Astrocyte of the cerebellum (primary cell): ENCODE measurements at regions not wholly inside any gene's neighbourhood (a gene's known extent, or its start where the extent isn't known, plus 50 kb on each side); places are given as distances from the start of the nearest gene placed in this dataset.

Experiments
- DNase-seq: peaks from one replicate; pipeline ENCODE4 v3.0.0-alpha.2; 2011; ENCODE audit warnings: low read depth
- H3K4me3 ChIP-seq: 2 replicates; pipeline ENCODE4 v1.5.1; 2011; ENCODE audit warnings: mild to moderate bottlenecking, low read depth, low read length, moderate library complexity
- in situ Hi-C: cut with HindIII; loops from 2 replicates; pipeline ENCODE4 v1.10.0; 2017; ENCODE audit warnings: low sequenced_read_pairs
- TF ChIP-seq, protein P1 (sequence below): IDR thresholded peaks from 2 replicates; pipeline ENCODE4 v1.5.1; 2012; ENCODE audit warnings: low read length, low read depth, moderate library complexity, mild to moderate bottlenecking; ENCODE audit errors: missing control alignments

DNA sequence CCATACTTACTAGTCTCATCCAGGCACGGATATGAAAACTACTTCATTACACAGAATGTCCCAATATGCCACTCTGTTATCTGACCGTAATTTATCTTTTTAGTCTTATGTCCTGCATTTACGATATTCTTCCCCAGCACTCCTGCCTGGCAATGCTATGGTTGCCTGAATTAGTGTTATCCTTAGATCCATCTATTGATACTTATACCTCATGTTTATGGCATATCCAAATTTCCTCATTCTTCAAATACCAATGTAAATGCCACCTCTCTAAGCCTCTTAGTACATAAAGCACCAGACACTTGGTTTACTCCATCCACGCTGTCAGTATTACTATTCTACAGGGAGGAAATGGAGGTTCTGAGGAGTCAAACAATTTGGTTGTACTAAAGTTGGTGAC is 507.8 kb upstream of the NMUR2 start:
- H3K4me3 ChIP-seq, result no peak overlapping the region
- TF ChIP-seq, protein P1, sequence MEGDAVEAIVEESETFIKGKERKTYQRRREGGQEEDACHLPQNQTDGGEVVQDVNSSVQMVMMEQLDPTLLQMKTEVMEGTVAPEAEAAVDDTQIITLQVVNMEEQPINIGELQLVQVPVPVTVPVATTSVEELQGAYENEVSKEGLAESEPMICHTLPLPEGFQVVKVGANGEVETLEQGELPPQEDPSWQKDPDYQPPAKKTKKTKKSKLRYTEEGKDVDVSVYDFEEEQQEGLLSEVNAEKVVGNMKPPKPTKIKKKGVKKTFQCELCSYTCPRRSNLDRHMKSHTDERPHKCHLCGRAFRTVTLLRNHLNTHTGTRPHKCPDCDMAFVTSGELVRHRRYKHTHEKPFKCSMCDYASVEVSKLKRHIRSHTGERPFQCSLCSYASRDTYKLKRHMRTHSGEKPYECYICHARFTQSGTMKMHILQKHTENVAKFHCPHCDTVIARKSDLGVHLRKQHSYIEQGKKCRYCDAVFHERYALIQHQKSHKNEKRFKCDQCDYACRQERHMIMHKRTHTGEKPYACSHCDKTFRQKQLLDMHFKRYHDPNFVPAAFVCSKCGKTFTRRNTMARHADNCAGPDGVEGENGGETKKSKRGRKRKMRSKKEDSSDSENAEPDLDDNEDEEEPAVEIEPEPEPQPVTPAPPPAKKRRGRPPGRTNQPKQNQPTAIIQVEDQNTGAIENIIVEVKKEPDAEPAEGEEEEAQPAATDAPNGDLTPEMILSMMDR, result no peak
- DNase-seq, result no peak
- in situ Hi-C loops, result no loop called here

DNA sequence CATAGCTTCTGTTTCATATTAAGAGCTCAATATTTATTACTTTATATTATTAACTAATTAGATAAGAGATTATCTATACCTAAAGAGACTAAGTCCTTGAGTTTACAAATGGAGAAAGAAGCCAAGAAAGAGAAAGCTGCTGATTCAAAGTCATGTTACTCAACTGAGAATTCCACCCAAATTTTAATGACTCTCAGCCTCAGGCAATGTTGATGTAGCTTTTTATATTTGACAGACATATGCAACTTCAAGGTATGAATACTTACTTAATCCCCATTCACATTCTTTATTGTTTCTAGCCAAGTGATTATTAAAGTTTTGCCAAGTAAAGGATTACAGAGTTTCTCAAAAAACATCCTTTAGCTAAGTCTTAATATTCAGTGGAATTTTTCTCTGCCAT is 527.5 kb upstream of the NMUR2 start:
- in situ Hi-C loops, result no loop called here

DNA sequence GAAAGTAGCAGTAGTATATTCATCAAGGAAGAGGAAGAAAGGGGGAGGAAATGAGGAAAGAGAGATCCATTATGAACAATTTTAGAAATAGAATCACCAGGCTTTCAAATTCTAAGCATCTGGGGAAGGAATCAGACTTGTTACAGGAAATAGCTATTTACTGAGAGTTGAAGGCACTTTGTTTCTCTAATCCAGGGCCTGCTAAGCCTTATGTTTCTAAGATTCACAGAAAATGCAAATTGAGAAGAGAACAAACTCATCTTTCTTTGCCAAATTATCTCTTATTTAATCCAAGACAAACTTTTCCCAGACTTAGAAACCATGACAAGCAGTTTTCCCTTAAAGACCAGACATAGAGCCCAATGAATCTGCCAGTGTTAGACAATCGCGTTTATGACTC is 528.0 kb upstream of the NMUR2 start:
- in situ Hi-C loops, result no loop called here
- no peak for DNase-seq

More for the DNA sequence above, 527.5 kb upstream of the NMUR2 start:
- no peak for DNase-seq
- H3K4me3 ChIP-seq, result no peak overlapping the region
- TF ChIP-seq, protein P1, result no peak

DNA sequence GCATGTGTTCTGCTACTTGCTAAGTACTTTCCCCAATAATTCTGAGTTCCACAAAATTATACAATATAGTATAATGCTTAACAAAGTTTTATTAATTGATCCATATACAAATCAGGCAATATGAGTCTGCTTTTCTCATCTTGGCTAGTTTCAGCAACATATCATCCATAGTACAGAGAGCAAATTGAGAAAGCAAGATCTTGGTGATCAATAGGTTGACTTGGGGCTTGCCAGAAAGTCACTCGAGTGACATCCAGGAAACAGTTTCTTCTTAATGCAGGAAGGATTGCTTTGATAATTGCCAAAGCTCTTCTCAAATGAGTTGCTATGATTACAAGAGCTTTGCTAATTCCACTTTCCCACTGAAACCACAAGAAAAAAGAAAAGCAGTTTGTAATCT is 533.6 kb upstream of the NMUR2 start:
- no peak for DNase-seq
- no peak overlapping the region for H3K4me3 ChIP-seq
- TF ChIP-seq, protein P1, result no peak
- in situ Hi-C loops, result no loop called here

More for the DNA sequence above, 528.0 kb upstream of the NMUR2 start:
- no peak overlapping the region for H3K4me3 ChIP-seq
- TF ChIP-seq, protein P1, result no peak

DNA sequence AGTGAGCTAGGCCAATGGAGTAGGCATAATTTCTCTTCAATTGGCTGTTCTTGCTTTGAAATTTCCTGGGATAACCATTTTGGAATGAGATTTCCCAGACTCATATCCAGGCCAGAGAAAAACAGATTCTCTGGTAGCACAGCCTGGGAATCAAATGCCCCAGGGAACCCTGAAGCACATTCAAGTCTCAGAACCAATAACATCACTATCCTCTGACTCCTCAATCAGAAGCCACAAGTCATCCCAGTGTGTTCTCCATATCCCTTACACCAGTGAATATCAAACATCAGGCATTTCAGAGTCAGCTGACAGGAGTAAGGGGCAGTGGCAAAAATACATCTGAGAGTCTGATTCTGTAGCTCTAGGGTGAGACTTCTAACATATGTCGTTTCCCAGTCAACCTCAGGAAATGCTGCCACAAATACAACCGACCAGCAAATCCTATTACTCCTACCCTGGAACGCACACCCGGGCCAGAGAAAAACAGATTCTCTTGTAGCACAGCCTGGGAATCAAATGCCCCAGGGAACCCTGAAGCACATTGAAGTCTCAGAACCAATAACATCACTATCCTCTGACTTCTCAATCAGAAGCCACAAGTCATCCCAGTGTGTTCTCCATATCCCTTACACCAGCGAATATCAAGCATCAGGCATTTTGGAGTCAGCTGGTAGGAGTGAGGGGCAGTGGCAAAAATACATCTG is 537.7 kb upstream of the NMUR2 start:
- TF ChIP-seq, protein P1, result no peak
- in situ Hi-C loops, result no loop called here
- DNase-seq, result no peak
- H3K4me3 ChIP-seq, result no peak overlapping the region

DNA sequence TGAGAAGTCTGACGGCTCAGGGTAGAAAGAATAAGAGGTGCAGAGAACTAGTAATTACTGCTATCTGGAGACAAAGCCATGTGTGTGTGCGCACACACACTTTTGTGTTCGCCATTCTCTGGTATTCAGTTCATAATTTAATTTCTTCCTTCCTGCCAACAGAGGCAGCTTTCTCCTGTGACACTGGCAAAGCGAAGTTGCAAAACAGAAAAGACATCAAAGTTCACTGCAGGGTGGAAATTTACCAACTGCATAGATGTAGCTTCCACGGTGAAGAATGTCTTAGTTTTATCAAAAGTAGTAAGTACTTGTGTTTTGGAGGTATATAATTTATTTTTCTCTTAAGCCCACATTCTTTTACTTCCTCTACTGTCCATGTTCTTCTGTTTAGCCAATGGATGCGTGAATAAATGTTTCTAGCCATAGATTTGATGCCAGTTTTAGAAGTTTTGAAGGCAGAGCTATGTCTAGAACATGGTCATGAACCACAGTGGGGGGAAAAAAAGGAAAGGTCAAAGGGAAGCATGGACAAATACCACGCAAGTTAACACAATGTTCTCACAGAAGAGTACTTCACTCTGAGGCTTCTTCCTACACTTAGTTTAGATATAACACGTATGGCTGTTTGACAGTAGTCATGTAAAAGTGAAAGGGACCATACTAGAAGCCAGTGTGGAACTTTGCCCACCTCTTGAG is 536.5 kb upstream of the GRIA1 start:
- no peak overlapping the region for H3K4me3 ChIP-seq
- DNase-seq, result no peak
- in situ Hi-C loops, result no loop called here
- TF ChIP-seq, protein P1, result no peak
